GM12878 (cell line): ENCODE measurements at regions not wholly inside any gene's neighbourhood (a gene's known extent, or its start where the extent isn't known, plus 50 kb on each side); places are given as distances from the start of the nearest gene placed in this dataset.

ENCODE experiments used
- ATAC-seq: fragments of 200-7000 bp; cut with Tn5 transposase; 3 replicates; pipeline ENCODE4 v1.9.1; 2020; ENCODE audit warnings: mild to moderate bottlenecking, moderate library complexity
- BruUV-seq: library from RNA; stranded (reverse); fragments of 400-500 nt; replicated peaks from 2 replicates; lab custom pipeline; 2021; lab: Mats Ljungman, UMichigan
- CTCF ChIA-PET: fragments of 300-600 bp; sonication (Branson Sonifier 250); formaldehyde crosslinking; extraction: SDS; loops from one replicate; lab custom pipeline; 2021; ENCODE audit warnings: inconsistent platforms; lab: Yijun Ruan, JAX
- POLR2A ChIA-PET: fragments of 350-600 bp; formaldehyde crosslinking; extraction: SDS; loops from one replicate; lab custom pipeline; 2021; ENCODE audit warnings: inconsistent platforms; lab: Charles Lee
- RAD21 ChIA-PET: fragments of 300-600 bp; sonication (Branson Sonifier 250); formaldehyde crosslinking; loops from one replicate; lab custom pipeline; 2023; ENCODE audit warnings: antibody characterized with exemption; ENCODE audit not compliant: unreplicated experiment; lab: Charles Lee
- SMC1A ChIA-PET: fragments of 300-600 bp; sonication (Branson Sonifier 250); formaldehyde crosslinking; loops from one replicate; lab custom pipeline; 2023; ENCODE audit not compliant: unreplicated experiment, uncharacterized antibody; lab: Charles Lee
- DNase-seq: peaks from one replicate; pipeline ENCODE4 v3.0.0-alpha.2; 2011; ENCODE audit warnings: low read depth, low spot score
- FAIRE-seq: peaks from 3 replicates; lab custom pipeline; 2011; peaks lifted over from hg19 to GRCh38; lab: Jason Lieb, UNC
- H2AFZ ChIP-seq: 2 replicates; pipeline ENCODE4 v1.6.0; 2011; ENCODE audit warnings: low read depth, low read length, control low read depth; ENCODE audit not compliant: control insufficient read depth
- H3K27ac ChIP-seq: 2 replicates; pipeline ENCODE4 v1.5.1; 2011; ENCODE audit warnings: control low read depth; ENCODE audit not compliant: control insufficient read depth, insufficient read depth
- H3K27me3 ChIP-seq, 2 experiments: replicated peaks in 1 of 2; 2 replicates each; pipeline versions ENCODE4 v1.6.0 to v1.6.1; 2011; ENCODE audit warnings: low read length in 1 of 2; ENCODE audit not compliant: control insufficient read depth in 2 of 2, insufficient read depth in 2 of 2
- H3K36me3 ChIP-seq, 2 experiments: 2 replicates each; pipeline ENCODE4 v1.5.1; 2011; ENCODE audit warnings: low read length in 1 of 2; ENCODE audit not compliant: control insufficient read depth in 2 of 2, insufficient read depth in 2 of 2
- H3K4me1 ChIP-seq: 2 replicates; pipeline ENCODE4 v1.6.1; 2011; ENCODE audit warnings: mild to moderate bottlenecking, low read length, moderate library complexity, mixed read lengths; ENCODE audit not compliant: control insufficient read depth, insufficient read depth
- H3K4me2 ChIP-seq: 2 replicates; pipeline ENCODE4 v1.6.0; 2011; ENCODE audit warnings: control low read depth; ENCODE audit not compliant: control insufficient read depth, insufficient read depth
- H3K4me3 ChIP-seq: fragments of 200-600 bp; sonication (generic); 2 replicates; pipeline ENCODE4 v1.5.1; 2016
- H3K79me2 ChIP-seq: 2 replicates; pipeline ENCODE4 v1.6.0; 2011; ENCODE audit warnings: low read length; ENCODE audit not compliant: control insufficient read depth, insufficient read depth
- H3K9ac ChIP-seq: 2 replicates; pipeline ENCODE4 v1.8.0; 2011; ENCODE audit warnings: low read length, control low read depth, mixed read lengths; ENCODE audit not compliant: control insufficient read depth, insufficient read depth
- H3K9me3 ChIP-seq: replicated peaks from 3 replicates; pipeline ENCODE4 v1.5.1; 2011; ENCODE audit warnings: mild to moderate bottlenecking, low read length; ENCODE audit not compliant: control insufficient read depth, insufficient read depth
- H4K20me1 ChIP-seq: 2 replicates; pipeline ENCODE4 v1.6.0; 2011; ENCODE audit not compliant: control insufficient read depth, insufficient read depth
- ATF7 ChIP-seq: fragments of 450-650 bp; IDR thresholded peaks from 2 replicates; pipeline ENCODE4 v1.6.1; 2016; ENCODE audit warnings: low read depth, mild to moderate bottlenecking
- BMI1 ChIP-seq: fragments of 450-650 bp; IDR thresholded peaks from 2 replicates; pipeline ENCODE4 v1.6.1; 2016; ENCODE audit warnings: mild to moderate bottlenecking, moderate library complexity, borderline replicate concordance
- CUX1 ChIP-seq: IDR thresholded peaks from 2 replicates; pipeline ENCODE4 v1.6.1; 2012; ENCODE audit warnings: improper control_type of control experiment, low read depth, low read length; ENCODE audit not compliant: insufficient replicate concordance
- EED ChIP-seq: sonication (generic); IDR thresholded peaks from 2 replicates; pipeline ENCODE4 v1.6.1; 2016; ENCODE audit warnings: antibody characterized with exemption, low read depth
- EP300 ChIP-seq, 2 experiments: fragments of 150-350 bp in 1 of 2; IDR thresholded peaks; 2 replicates each; pipeline ENCODE4 v1.6.1; 2011 to 2012; ENCODE audit warnings: low read depth in 2 of 2, low read length in 2 of 2, borderline replicate concordance in 1 of 2, improper control_type of control experiment in 1 of 2, inconsistent platforms in 1 of 2; ENCODE audit not compliant: control insufficient read depth in 1 of 2
- MYC ChIP-seq: IDR thresholded peaks from 2 replicates; pipeline ENCODE4 v1.6.1; 2011; ENCODE audit warnings: mild to moderate bottlenecking, low read length, moderate library complexity, inconsistent platforms; ENCODE audit not compliant: insufficient read depth, insufficient replicate concordance, insufficient read length, severe bottlenecking
- POLR2A ChIP-seq: IDR thresholded peaks from 2 replicates; pipeline ENCODE4 v1.6.1; 2011; ENCODE audit warnings: low read depth, mild to moderate bottlenecking, low read length
- POU2F2 ChIP-seq: IDR thresholded peaks from 3 replicates; pipeline ENCODE4 v1.6.1; 2011; ENCODE audit warnings: low read depth, mild to moderate bottlenecking, low read length, borderline replicate concordance
- ZNF592 ChIP-seq: fragments of 450-650 bp; IDR thresholded peaks from 2 replicates; pipeline ENCODE4 v1.6.1; 2017; ENCODE audit warnings: mild to moderate bottlenecking, moderate library complexity
- WGBS: methylation state at CpG from one replicate; pipeline ENCODE4 v1.1.6; 2016; ENCODE audit warnings: low lambda C conversion rate; ENCODE audit not compliant: insufficient replicate concordance, insufficient coverage; ENCODE audit errors: missing lambda C conversion rate; 5-methylcytosine and 5-hydroxymethylcytosine counted together
- in situ Hi-C: fragments of 300-500 bp; cut with MboI; formaldehyde crosslinking; loops from 9 replicates; pipeline ENCODE4 v1.14.3; 2018; ENCODE audit warnings: mixed read lengths
- intact Hi-C: fragments of 100-400 bp; cut with micrococcal nuclease; formaldehyde crosslinking; loops from one replicate; pipeline ENCODE4 v1.14.2; 2022; ENCODE audit not compliant: unreplicated experiment
- TF ChIP-seq, protein P1 (sequence below): IDR thresholded peaks from 2 replicates; pipeline ENCODE4 v1.6.1; 2012; ENCODE audit warnings: low read length, inconsistent platforms

DNA sequence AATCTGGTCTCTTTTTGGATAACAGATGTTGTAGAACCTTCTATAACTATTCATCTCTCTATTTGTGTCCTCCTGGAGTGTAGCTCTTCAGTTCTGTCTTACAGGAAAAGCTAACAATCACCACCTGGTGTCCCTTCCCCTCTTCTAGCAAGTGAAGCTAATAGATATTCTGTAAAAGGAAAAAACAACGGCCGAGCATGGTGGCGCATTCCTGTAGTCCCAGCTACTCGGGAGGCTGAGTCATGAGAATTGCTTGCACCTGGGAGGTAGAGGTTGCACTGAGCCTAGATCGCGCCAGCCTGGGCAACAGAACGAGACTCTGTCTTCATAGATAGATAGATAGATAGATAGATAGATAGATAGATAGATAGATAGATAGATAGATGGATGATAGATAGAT, 779.4 kb downstream of the TUSC7 start (continued):
- TF ChIP-seq CUX1 = no peak

GRCh38 chr3:117489663-117490079, 780.1 kb downstream of the TUSC7 start:
- peak; percentile 14; the same call in 2 of the 3 replicates for ATAC-seq
- ChIA-PET RAD21 (interaction anchor here (0.5 to 6.9 kb wide), 11 partner anchors 10 to 719 kb away, joined by 3 to 40 read pairs (median 4); no protein-coding TSS in a partner anchor), CTCF (interaction anchor here (1.4 to 5.2 kb wide), 6 partner anchors 9 to 82 kb away, joined by 3 to 32 read pairs (median 12); no protein-coding TSS in a partner anchor), SMC1A (interaction anchor here (0.7 to 6.8 kb wide), 14 partner anchors 10 to 519 kb away, joined by 3 to 89 read pairs (median 5); no protein-coding TSS in a partner anchor), POLR2A (interaction anchor here (1.6 to 3.0 kb wide), 3 partner anchors 10 to 34 kb away, joined by 3 to 29 read pairs (median 12); no protein-coding TSS in a partner anchor)
- Histone ChIP-seq H3K36me3 (no peaks in the 10 kb centered on the region), H4K20me1 (no peaks in the 10 kb centered on the region), H3K27me3 (peaks cover 0 to 3% of the 10 kb centered on the region in 2 experiments; a peak in 1 of 4 replicates), H3K4me1 (no peaks in the 10 kb centered on the region), H3K9ac (no peak overlapping the region), H3K4me2 (no peak overlapping the region), H3K4me3 (no peak overlapping the region), H3K79me2 (no peaks in the 10 kb centered on the region), H3K27ac (no peak overlapping the region), H2AFZ (no peak overlapping the region), H3K9me3 (no peaks in the 10 kb centered on the region)
- intact Hi-C loops = no loop called here
- 85% methylated on average over 2 of the region's 2 CpGs for WGBS
- no peak for DNase-seq
- in situ Hi-C loops = no loop called here
- no TSS peak for BruUV-seq
- no peak for FAIRE-seq
- TF ChIP-seq, protein P1, sequence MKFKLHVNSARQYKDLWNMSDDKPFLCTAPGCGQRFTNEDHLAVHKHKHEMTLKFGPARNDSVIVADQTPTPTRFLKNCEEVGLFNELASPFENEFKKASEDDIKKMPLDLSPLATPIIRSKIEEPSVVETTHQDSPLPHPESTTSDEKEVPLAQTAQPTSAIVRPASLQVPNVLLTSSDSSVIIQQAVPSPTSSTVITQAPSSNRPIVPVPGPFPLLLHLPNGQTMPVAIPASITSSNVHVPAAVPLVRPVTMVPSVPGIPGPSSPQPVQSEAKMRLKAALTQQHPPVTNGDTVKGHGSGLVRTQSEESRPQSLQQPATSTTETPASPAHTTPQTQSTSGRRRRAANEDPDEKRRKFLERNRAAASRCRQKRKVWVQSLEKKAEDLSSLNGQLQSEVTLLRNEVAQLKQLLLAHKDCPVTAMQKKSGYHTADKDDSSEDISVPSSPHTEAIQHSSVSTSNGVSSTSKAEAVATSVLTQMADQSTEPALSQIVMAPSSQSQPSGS = no peak
- no peak for TF ChIP-seq POU2F2
- peak; percentile 74 for TF ChIP-seq ATF7
- TF ChIP-seq MYC = no peak
- TF ChIP-seq EP300 (IDR thresholded peaks at IDR 0.05; ENCODE audit: borderline replicate concordance in 1 of 2, control insufficient read depth in 1 of 2, low read depth in 2 of 2, low read length in 2 of 2) = peak; percentile 25 to 60; a peak in 1 of 4 replicates
- 0 out of 2 replicates have a peak, but pooled peaks have one; percentile 54 for TF ChIP-seq ZNF592
- no peak for TF ChIP-seq EED
- no peak for TF ChIP-seq POLR2A
- peak; percentile 43; the same call in 1 of the 2 replicates for TF ChIP-seq BMI1
